ENCODE measurements at regions not wholly inside any gene's neighbourhood (a gene's known extent, or its start where the extent isn't known, plus 50 kb on each side); places are given as distances from the start of the nearest gene placed in this dataset.

GRCh38 chr5:2685651-2686272, 65.7 kb downstream of the IRX2 start:
- TF ChIP-seq CTCF (IDR thresholded peaks at IDR 0.05; ENCODE audit: borderline replicate concordance, extremely low read depth, low read length, poor library complexity, severe bottlenecking) = no peak
- no peak for TF ChIP-seq EZH2 (IDR thresholded peaks at IDR 0.05; ENCODE audit: borderline replicate concordance, low read depth, low read length, severe bottlenecking)

All from DND-41 (cell line).